NCI-H1105 treated with DMSO at 0.1 percent for 48 hours (cell line): ENCODE measurements at regions not wholly inside any gene's neighbourhood (a gene's known extent, or its start where the extent isn't known, plus 50 kb on each side); places are given as distances from the start of the nearest gene placed in this dataset.

Source experiments
- DNase-seq: peaks from one replicate; lab custom pipeline; 2025; lab: John Stamatoyannopoulos, UW

DNA sequence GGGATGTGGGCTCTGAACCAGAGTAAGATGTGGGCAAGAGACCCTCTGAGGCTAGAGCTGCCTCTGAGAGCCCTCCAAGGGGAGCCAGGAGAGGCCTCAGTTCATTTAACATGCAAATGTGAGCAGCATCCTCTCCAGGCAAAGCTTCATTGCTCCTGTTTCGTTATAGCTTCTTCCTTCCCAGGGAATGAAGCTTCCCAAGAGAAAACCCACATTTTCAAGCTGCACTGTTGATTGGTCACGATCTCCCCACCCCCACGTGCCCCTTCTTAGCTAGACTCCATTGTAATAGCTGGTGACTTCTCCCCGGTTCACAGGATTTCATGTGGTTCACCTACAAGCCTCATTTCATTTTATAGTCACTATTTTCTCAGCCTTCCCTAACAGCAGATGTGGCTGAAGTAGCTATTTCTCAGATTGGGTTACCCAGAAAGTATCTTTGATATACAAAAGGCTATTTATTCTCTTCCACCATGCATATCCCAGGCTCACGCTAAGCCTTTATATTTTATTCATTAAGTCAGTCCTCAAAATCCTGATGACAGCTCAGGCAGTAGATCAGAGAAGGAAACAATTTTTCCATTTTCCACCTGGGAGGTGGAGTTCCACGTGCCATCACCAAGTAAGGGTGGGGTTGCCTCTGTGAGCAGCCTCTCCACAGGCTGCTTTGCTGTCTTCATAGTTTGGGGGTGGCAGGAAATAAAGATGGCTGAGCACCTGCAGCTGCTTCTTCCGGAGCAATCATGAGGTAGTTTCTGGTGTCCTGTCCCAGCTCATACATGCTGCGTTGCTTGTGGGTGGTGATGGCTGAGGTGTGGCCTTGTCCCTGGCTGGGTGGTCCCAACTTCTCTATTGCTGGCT is 178.3 kb upstream of the RAB4A start:
- DNase-seq: no peak

DNA sequence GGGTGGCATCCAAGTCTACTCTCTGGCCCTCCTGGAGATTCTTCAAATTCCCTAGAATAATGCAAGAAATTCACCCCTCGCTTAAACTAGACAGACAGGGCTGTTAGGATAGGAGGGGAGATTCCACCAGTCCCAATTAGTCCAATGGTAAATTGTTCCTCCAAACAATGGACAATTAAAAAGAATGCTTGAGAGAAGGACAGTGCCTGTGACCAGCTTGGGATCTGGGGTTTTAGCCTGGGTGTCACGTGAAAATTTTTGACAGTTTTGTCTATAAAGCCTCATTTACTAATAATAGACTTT is 177.7 kb upstream of the RAB4A start:
- no peak for DNase-seq

GRCh38 chr1:229093609-229094336 is 177.1 kb upstream of the RAB4A start:
- no peak for DNase-seq

DNA sequence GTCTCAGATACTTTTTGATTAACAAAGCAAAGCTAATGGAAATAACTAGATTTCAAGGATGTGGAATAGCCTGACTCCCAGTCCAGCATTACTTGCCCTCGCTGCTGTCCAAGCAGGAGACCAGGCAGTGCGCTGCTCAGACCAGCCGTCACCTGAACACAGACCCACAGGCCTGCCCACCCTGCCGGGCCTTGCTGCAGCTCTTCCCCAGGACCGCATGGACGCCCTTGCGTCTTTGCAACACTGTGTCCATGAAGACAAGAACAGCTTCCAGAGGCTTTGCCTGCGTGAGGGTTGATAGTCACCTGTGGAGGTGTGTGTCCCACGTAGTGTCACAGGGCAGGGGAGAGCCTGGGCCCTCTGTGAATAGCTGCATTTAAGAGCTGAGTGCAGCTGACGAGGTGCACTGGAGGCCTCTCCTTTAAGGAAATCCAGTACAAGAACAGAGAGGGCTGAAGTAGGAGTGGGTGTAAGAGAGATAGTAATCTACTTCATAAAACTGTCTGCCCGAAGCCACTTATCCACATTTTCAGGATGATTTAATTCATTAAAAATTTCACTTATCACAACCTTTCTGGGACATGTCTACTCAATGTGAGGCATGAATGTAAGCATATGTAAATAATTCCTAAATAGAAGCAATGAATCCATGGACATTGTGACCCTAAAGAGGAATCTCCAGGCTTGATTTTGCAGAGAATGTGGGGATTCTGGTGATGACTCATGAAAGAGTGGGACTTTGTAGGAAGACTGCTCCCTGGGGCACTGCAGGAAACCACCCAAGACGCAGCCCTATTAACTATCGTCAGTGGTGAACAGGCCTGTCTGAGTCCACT is 176.2 kb upstream of the RAB4A start:
- DNase-seq: no peak

GRCh38 chr1:229095325-229095724 is 175.6 kb upstream of the RAB4A start:
- no peak for DNase-seq

- DNase-seq: no peak
Measured at GRCh38 chr1:229097356-229097755, 173.6 kb upstream of the RAB4A start.

DNA sequence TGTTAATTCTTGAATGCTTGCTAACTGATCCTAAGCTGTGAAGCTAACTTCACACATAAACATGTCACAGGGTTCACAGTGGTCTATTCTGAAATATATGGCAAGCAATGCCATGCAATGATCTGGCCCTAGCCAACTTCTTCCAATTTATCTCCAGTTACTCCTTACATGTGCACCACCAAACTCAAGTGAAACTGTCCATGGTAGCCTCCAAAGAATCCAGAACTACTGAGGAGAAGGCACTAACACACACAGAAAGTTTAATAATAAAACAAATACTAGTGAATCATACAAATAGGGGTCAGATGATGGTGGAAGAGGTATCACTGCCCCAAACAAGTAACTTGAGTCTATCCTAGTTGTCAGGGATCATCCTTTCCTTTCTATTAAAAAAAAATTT is 172.6 kb upstream of the RAB4A start:
- DNase-seq: no peak

- DNase-seq: no peak
Measured at GRCh38 chr1:229098903-229099578, 171.9 kb upstream of the RAB4A start.

DNA sequence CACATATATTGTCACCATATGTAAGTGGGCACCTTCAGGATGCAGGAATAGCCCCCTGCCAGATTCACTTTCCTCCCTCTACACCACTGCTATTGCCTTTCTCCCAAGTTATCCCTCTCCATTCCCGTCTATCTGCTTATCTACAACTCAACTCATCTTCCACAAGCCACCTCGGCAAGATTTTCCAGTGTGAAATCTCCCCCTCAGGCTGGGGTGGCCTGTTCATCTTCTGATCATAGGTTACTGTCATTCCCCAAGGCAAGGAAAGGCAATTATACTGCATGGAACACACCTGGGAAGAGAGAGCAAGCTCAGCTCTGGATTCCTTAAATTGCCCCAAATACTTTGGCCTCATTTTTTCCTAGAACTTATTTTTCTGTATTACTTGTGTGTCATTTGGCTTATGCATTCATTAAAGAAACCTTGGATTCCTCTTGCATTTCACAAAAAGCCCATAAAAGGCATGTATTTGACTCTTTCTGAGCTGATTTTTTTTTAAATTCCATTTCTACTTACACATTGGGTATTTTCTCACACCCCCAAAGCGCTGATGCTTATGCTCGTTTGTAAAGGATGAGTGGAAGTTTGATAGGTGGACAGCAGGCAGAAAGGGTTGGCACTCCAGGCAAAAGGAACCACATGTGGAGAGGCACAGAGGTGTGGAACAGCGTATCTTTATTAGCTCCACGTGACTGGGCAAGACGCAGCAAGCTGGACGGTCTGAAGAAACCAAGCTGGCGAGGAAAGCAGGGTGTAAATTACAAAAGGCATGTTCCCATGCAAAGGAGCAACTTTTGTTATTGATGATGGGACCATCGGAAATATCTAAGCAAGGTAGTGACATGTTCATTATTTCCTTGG is 169.7 kb upstream of the RAB4A start:
- DNase-seq: no peak

DNA sequence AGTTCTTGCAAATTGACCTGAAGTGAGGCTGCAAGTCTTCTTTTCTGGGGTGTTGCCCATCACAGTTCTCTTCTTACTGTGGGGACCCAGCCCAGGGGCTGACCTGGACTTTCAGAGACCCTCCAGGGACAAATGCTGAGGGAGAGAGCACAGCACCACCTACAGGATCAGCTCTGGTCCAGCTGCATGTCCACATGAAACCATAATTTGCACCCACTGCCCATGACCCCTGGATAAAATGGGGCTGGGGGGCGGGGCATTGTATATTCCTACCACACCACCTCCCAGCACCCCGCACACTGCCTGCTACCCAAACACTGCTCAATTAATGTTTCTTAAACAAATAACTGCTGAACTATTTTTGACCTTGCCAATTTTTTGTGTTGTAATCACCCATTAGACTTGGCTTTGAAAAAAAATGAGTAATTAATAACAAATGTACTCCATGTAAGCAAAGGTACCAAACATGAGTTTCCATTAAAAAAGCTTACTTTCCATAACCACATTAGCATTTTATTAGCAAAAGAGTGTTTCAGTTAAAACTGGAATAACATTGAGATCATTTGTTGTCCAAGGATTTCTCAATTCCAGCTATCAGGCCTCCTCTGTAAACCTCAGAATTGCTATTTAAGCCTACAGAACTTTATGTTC is 168.0 kb upstream of the RAB4A start:
- no peak for DNase-seq

DNA sequence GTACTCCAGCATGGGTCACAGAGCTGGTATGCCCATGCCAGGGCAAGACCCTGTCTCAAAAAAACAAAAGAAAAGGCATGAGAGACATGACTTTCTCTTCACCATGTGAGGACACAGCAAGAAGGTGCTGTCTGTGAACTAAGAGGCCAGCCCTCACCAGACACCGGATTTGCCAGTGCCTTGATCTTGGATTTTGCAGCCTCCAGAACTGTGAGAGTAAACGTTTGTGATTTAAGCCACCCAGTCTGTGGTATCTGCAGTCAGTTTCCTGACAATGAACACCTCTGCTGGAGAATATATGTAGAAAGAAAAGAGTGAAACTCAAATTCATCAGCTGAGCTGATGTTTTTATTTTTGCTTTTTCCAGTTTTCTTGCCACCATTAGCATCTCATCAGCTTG is 166.3 kb upstream of the RAB4A start:
- DNase-seq: no peak

- DNase-seq: no peak
Measured at GRCh38 chr1:229105109-229105508, 165.8 kb upstream of the RAB4A start.

GRCh38 chr1:229105822-229106525 is 164.9 kb upstream of the RAB4A start:
- DNase-seq: no peak

- DNase-seq: no peak
Measured at GRCh38 chr1:229106526-229107125, 164.3 kb upstream of the RAB4A start.

- no peak for DNase-seq
Measured at GRCh38 chr1:229107304-229107815, 163.6 kb upstream of the RAB4A start.

GRCh38 chr1:229107972-229108371 is 162.9 kb upstream of the RAB4A start:
- no peak for DNase-seq

- DNase-seq: no peak
Measured at GRCh38 chr1:229108598-229109201, 162.2 kb upstream of the RAB4A start.

DNA sequence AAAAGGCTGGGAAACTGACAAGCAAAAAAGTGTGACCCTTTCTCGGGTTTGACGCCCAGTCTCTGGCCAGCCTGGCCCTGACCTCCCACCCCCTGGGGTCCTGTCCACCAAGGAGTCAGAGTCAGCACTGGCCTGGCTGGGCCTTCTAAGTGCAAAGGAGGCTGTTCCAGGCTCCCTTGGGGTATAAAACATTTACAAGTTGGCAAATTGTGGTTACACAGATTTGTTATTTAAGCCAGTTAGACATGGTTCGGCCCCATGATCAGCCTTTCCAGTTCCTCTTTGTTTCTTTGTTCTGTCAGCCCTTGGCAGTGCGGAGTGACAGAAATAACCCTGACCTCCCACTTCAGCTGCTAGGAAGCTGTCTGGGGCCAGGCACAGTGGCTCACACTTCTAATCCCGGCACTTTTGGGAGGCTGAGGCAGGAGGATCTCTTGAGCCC is 161.6 kb upstream of the RAB4A start:
- DNase-seq: no peak

DNA sequence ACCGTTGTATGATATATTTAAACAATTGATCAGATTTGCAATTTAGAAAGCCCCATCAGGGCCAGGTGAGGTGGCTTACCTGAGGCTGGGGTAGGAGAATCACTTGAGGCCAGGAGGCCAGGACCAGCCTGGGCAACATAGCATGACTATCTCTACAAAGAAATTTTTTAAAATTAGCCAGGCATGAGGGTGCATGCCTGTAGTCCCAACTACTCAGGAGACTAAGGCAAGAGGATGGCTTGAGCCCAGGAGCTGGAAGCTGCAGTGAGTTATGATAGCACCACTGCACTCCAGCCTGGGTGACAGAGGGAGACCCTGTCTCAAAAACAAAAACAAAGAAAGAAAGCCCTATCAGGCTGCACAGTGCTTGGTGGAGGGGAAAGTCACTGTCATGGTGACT is 159.9 kb upstream of the RAB4A start:
- DNase-seq: no peak
